HG02981 (cell line): ENCODE measurements at regions not wholly inside any gene's neighbourhood (a gene's known extent, or its start where the extent isn't known, plus 50 kb on each side); places are given as distances from the start of the nearest gene placed in this dataset.
"Not testable (repeated sequence)": the region's sequence is repeated elsewhere in the genome, so short reads cannot be mapped to it uniquely, and the experiment has no call there.

Experiments used
- ATAC-seq: cut with Tn5 transposase; IDR thresholded peaks from one replicate; pipeline ENCODE4 v1.9.1; 2021; ENCODE audit warnings: mild to moderate bottlenecking, moderate library complexity; ENCODE audit not compliant: unreplicated experiment

- ATAC-seq = no peak
These were observed 212.4 kb downstream of the TBC1D2B start for GRCh38 chr15:77865106-77865610.

- ATAC-seq = no peak
These were observed 213.1 kb downstream of the TBC1D2B start for GRCh38 chr15:77864211-77865105.

- no peak for ATAC-seq
These were observed 213.9 kb downstream of the TBC1D2B start for GRCh38 chr15:77863491-77864105.

GRCh38 chr15:77862651-77863104 lies 214.8 kb downstream of the TBC1D2B start:
- no peak for ATAC-seq

- not testable (repeated sequence) for ATAC-seq
These were observed 215.4 kb downstream of the TBC1D2B start for GRCh38 chr15:77861997-77862635.

GRCh38 chr15:77860071-77860691 lies 217.3 kb downstream of the TBC1D2B start:
- no peak for ATAC-seq

GRCh38 chr15:77859491-77860060 lies 217.9 kb downstream of the TBC1D2B start:
- no peak for ATAC-seq

GRCh38 chr15:77858792-77859490 lies 218.6 kb downstream of the TBC1D2B start:
- ATAC-seq = no peak

GRCh38 chr15:77857419-77857818 lies 220.1 kb downstream of the TBC1D2B start:
- ATAC-seq = no peak

- ATAC-seq = no peak
These were observed 220.7 kb downstream of the TBC1D2B start for GRCh38 chr15:77856705-77857346.

- no peak for ATAC-seq
These were observed 221.6 kb downstream of the TBC1D2B start for GRCh38 chr15:77855871-77856270.

GRCh38 chr15:77854980-77855379 lies 222.3 kb upstream of the LINGO1 start:
- ATAC-seq = no peak

- ATAC-seq = no peak
These were observed 221.2 kb upstream of the LINGO1 start for GRCh38 chr15:77853910-77854309.

GRCh38 chr15:77853008-77853328 lies 220.3 kb upstream of the LINGO1 start:
- ATAC-seq = no peak

GRCh38 chr15:77852241-77853007 lies 219.7 kb upstream of the LINGO1 start:
- no peak for ATAC-seq

- no peak for ATAC-seq
These were observed 219.0 kb upstream of the LINGO1 start for GRCh38 chr15:77851691-77852090.

GRCh38 chr15:77851086-77851485 lies 218.4 kb upstream of the LINGO1 start:
- ATAC-seq = no peak

GRCh38 chr15:77846986-77847385 lies 214.3 kb upstream of the LINGO1 start:
- ATAC-seq = no peak

- ATAC-seq = no peak
These were observed 213.6 kb upstream of the LINGO1 start for GRCh38 chr15:77846360-77846759.
